ENCODE measurements at regions not wholly inside any gene's neighbourhood (a gene's known extent, or its start where the extent isn't known, plus 50 kb on each side); places are given as distances from the start of the nearest gene placed in this dataset.

GRCh38 chr11:87374038-87374807 lies 336.5 kb downstream of the TMEM135 start:
- no peak for TF ChIP-seq POLR2A (IDR thresholded peaks at IDR 0.05)
- no peak for TF ChIP-seq CTCF (IDR thresholded peaks at IDR 0.05)
